Nucleus accumbens (tissue), 56 donors: ENCODE measurements at regions not wholly inside any gene's neighbourhood (a gene's known extent, or its start where the extent isn't known, plus 50 kb on each side); places are given as distances from the start of the nearest gene placed in this dataset.

Source experiments
- DNase-seq, 56 donors: peaks; one replicate each; lab custom pipeline; 2025; lab: John Stamatoyannopoulos, UW

DNA sequence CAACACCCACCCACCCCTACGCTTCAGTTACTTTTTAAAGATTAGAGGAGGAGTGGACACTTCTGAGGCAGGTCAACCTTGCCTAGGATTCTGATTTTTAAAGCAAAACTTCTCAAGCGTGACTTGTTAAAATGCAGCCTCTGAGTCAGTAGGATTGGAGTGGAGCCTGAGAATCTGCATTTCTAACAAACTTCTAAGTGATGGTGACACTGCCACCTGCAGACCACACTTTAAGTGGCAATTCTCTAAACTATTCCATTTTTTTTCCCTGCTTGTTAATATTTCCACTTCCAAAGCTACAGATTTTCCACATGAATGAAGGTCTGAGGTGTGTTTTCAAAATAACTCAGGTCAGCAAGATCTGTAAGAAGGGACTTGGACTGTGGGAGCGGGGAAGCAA lies 171.1 kb upstream of the CCDC150 start:
- no peak for DNase-seq

DNA sequence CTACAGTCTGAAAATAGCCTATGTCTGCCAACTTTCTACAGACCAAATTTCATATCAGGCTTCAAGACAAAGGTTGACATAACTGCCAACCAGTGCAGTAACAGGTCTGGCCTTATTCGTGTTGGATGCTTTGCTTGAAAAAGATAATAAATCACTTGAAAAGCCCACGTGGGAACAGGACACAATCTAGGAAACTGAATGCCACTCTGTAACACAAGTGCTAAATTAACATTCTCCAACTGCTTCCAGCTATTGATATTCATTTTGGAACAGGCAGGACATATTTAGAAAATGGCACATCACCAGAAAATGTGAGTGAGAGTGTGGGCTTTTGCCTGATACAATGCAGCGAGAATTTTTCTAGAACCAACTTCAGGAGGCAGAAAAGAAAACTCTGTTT lies 165.9 kb upstream of the CCDC150 start:
- DNase-seq, result no peak

- no peak for DNase-seq
Measured at GRCh38 chr2:196475611-196476010, 163.9 kb upstream of the CCDC150 start.

GRCh38 chr2:196478588-196478987 lies 160.9 kb upstream of the CCDC150 start:
- DNase-seq, result no peak

DNA sequence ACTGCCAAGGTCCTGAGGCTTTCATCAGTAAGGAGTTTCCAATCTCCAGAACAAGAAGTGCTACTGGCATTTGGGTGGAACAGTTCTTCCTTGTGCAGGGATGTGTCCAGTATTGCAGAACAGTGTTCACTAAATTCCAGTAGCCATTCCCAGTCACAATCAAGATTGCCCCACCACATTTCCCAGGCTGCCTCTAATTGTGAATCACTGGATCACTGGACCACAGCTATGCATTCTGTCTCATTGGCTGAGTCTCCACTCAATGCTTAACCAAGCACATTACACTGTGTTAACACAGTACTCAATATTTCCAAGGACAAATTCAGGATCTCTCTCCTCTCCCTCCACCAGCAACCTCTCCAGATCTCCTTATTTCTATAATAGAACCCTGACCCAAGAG lies 160.2 kb upstream of the CCDC150 start:
- no peak for DNase-seq

DNA sequence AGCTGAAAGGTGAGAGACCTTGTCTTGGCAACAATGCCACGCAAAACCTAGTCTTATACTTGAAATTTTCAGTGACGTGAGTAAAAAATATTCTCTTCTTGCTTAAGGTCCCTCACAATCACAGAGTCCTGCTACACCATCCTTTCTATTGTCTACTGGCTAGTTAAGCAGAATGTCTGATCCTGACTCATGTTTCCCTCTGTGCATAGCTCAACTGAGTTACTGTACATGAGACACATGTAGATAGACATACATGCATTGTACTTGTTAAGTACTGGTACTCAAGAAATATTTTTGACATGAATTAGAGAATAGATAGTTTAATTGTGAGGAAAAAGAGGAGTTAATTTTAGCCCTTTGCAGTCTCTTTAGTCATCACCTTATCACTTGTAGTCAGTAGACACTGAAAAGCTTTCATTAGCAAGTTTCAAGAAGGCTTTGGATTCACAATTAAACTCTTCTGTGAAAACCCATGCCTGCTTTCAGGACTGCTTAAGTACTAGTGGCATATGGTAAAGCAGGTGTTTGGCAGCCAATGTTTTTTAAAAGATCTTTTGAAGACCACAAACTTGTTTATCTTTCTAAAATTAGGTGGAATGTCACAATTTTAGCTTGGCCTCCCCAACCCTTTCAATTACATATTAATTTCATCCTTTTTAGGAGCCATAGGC lies 158.7 kb upstream of the CCDC150 start:
- DNase-seq, result no peak

GRCh38 chr2:196481324-196481697 lies 158.2 kb upstream of the CCDC150 start:
- no peak for DNase-seq

- peak in 4 of 56 donors; percentile 5 to 21 (median 12) for DNase-seq
Measured at GRCh38 chr2:196482119-196483065, 157.1 kb upstream of the CCDC150 start.

DNA sequence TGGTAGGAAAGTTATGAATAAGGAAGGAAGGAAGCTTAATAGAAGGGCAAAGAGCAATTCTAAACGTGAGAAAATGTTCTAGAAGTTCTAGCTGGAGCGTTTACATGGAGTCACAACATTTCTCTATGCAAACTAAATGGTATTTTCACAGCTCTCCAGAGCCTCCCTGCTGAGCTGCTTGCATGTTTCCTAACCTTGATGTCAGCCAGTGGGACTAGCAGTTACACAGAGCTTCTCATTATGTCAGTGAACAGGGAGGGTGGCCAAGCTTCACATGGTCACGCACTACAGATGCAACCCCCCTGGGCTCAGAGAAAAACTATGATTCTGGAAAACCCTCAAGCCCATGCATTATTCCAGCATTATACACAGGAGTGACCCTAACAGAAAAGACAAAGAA lies 153.4 kb upstream of the CCDC150 start:
- peak in 21 of 56 donors; percentile 3 to 60 (median 18) for DNase-seq

DNA sequence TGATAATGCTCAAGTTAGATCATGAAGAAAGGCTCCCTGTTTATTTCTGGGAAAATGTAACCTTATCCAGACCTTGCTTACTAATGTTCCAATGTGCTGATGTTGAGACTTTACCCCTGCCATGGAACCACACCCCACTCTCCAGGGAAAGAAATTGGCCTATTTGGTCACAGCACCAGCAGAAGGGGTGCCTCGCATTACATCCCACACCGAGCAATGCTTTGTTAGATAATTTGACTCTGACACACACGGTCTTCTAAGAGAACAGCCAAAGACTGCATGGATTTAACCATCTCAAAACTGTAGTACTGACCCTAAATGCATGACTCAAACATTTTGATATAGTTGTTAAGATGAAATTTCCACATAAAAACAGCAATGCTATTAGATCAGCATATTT lies 152.1 kb upstream of the CCDC150 start:
- DNase-seq, result no peak

GRCh38 chr2:196489371-196489770 lies 150.1 kb upstream of the CCDC150 start:
- no peak for DNase-seq

DNA sequence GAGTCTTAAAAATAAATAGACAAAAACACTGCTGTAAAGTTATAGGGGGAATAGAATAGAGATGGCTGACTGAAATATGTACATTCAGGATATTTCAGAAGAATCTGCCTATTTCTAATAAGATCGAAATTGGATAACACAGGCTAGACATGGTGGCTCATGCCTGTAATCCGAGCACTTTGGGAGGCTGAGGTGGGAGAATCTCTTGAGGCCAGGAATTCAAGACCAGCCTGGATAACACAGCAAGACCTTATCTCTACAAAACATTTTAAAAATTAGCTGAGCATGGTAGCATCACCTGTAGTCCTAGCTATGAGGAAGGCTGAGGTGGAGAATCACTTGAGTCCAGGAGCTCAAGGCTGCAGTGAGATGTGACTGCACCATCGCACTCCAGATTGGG lies 146.6 kb upstream of the CCDC150 start:
- DNase-seq, result no peak

- DNase-seq, result no peak
Measured at GRCh38 chr2:196498962-196499361, 140.6 kb upstream of the CCDC150 start.

GRCh38 chr2:196499686-196500085 lies 139.8 kb upstream of the CCDC150 start:
- DNase-seq, result no peak

- no peak for DNase-seq
Measured at GRCh38 chr2:196500686-196501431, 138.7 kb upstream of the CCDC150 start.

DNA sequence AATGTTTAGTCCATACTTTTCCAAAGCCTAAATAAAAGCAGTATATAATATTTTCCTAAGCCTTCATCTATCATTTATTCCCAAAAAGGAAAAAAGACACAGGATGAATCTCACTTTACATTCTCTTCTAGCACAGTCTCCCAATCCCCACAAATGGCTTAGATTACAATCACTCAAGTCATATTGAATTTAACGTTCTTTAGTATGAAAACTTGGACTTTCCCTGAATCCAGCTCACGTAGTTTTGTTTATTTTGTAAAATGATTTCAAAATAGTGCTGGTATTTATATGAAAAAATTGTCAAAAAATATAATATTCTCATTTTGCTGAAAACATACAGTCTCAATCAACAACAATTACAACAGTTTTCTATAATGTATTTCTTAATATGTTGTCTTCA lies 137.7 kb upstream of the CCDC150 start:
- no peak for DNase-seq

GRCh38 chr2:196502386-196502785 lies 137.1 kb upstream of the CCDC150 start:
- no peak for DNase-seq

GRCh38 chr2:196503398-196503797 lies 136.1 kb upstream of the CCDC150 start:
- DNase-seq, result no peak

DNA sequence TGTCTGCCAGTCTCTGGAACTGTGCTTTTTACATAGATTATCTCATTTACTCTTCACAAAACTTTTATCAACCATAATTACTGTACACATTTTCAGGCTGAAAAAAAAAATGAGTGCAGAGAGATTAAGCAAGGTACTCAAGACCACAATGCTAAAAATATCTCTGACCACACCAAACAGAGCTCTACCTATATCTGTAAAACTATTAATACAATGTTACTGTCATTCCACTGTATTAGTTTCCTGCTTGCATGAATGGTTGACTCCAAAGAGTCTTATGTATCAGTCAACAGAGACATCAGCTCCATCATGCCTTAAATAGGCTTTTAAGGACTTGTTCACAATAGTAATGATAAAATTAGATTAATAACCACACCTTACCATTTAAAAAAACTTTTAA lies 134.7 kb upstream of the CCDC150 start:
- no peak for DNase-seq

DNA sequence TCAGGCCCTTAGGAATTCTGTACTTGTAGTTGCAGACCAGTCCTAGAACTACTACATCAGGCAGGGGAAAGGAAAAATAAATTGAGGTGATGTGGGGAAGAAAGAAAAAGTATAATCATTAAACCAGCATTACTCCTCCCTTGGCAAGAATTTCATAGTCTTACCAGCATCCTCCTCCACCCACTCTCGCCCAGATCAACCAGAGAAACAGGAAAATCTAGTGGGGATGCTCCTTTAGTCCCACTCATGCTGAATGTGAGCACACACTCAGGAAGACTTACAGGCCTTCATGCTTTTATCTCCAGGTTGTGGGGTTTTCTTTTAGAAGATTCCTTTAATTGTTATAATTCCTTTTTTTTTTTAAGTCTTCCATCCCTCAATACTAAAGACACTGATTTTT lies 129.3 kb upstream of the CCDC150 start:
- no peak for DNase-seq
